ENCODE measurements at regions not wholly inside any gene's neighbourhood (a gene's known extent, or its start where the extent isn't known, plus 50 kb on each side); places are given as distances from the start of the nearest gene placed in this dataset.

DNA sequence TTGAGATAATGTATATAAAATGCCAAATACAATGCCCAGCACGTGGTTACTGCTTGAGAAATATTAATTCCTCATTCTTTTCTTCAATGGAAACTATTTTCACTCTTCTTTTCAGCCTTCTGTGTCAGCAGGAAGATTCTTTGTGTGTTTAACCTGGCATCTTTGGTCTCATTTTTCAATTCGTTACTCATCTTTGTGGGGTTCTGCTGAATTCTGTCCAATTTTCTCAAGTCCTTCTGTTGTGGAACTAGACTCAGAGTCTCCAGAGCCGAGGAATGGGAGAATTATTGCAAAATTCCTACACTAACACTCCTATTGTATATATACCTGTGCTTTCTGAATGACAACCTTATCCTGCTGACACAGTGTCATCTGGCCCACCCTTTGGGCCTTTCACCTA, 96.8 kb upstream of the RGMA start:
- no peak for TF ChIP-seq POLR2AphosphoS5 (IDR thresholded peaks at IDR 0.05)
- TF ChIP-seq POLR2A (IDR thresholded peaks at IDR 0.05): no peak
- TF ChIP-seq, protein P1, sequence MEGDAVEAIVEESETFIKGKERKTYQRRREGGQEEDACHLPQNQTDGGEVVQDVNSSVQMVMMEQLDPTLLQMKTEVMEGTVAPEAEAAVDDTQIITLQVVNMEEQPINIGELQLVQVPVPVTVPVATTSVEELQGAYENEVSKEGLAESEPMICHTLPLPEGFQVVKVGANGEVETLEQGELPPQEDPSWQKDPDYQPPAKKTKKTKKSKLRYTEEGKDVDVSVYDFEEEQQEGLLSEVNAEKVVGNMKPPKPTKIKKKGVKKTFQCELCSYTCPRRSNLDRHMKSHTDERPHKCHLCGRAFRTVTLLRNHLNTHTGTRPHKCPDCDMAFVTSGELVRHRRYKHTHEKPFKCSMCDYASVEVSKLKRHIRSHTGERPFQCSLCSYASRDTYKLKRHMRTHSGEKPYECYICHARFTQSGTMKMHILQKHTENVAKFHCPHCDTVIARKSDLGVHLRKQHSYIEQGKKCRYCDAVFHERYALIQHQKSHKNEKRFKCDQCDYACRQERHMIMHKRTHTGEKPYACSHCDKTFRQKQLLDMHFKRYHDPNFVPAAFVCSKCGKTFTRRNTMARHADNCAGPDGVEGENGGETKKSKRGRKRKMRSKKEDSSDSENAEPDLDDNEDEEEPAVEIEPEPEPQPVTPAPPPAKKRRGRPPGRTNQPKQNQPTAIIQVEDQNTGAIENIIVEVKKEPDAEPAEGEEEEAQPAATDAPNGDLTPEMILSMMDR (IDR thresholded peaks at IDR 0.05 in 8 of 11, conservative IDR thresholded peaks at IDR 0.05 in 3 of 11): no peak
- intact Hi-C loops (cut with DNase I; ENCODE audit: low total_unique reads): no loop called here
- no peak overlapping the region for H3K27ac ChIP-seq
- no peaks in the 10 kb centered on the region for H3K9me3 ChIP-seq
- H3K27me3 ChIP-seq (replicated peaks in 1 of 7): peaks cover 0 to 15% (median 0%) of the 10 kb centered on the region in 7 donors
- DNase-seq: no peak
- no peaks in the 10 kb centered on the region for H3K36me3 ChIP-seq
- H3K4me1 ChIP-seq: no peaks in the 10 kb centered on the region
- 61 to 77% (median 67%) methylated on average over 3 of the region's 3 CpGs for WGBS, 5 donors
- H3K4me3 ChIP-seq: no peak overlapping the region

DNA sequence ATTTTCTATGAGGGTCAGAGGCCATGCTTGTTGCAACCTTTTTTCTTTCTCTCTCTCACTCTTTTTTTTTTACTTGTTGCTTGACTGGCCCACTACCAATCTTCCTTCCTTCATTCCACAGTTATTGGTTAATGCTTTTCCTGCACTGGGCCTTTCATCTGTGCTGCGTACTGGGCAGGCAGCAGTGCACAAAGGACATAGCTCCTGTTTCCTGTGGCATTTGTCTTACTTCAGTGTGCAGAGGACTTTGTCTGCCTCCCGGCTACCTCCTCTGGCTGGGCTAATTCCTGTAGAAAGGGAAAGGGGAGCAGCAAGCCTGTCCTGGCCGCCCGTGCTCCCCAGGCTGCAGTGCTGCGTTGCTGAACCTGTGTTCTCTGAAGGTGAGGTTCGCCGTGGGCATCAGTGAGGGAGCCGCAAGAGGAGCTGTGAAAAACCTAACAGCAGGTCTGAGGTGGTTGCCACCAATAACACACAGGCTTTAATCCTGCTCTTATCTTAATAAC, 93.7 kb upstream of the RGMA start:
- intact Hi-C loops (cut with DNase I; ENCODE audit: low total_unique reads): no loop called here
- Histone ChIP-seq H3K27me3 (replicated peaks in 1 of 7) (no peaks in the 10 kb centered on the region), H3K27ac (no peak overlapping the region), H3K36me3 (no peaks in the 10 kb centered on the region), H3K9me3 (no peaks in the 10 kb centered on the region), H3K4me1 (peaks cover 0 to 14% (median 2%) of the 10 kb centered on the region in 6 donors), H3K4me3 (no peak overlapping the region)
- DNase-seq: no peak
- WGBS, 5 donors: 64 to 93% (median 83%) methylated on average over 7 to 8 of the region's 8 CpGs
- TF ChIP-seq POLR2A (IDR thresholded peaks at IDR 0.05): no peak
- TF ChIP-seq POLR2AphosphoS5 (IDR thresholded peaks at IDR 0.05): no peak
- TF ChIP-seq, protein P1 (IDR thresholded peaks at IDR 0.05 in 8 of 11, conservative IDR thresholded peaks at IDR 0.05 in 3 of 11): no peak

DNA sequence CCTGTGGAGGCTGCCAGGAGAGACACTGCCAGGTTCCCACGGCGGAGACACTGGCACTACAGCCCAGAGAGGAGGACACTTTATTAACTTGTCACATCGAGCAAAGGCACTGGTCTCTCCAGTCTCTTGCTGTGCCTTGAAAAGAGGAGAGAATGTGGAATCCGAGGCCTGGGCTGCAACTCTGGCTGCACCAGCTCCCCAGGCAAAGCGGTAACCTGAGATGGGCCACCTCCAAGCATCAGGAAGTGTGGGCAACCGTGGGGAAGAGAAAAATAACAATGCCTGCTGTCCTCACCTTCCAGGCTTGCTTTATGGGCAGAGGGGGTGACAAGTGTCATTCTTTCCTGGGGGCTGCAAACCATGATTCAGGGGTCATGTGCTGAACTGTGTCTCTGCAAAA, 91.6 kb upstream of the RGMA start:
- intact Hi-C loops (cut with DNase I; ENCODE audit: low total_unique reads): no loop called here
- Histone ChIP-seq H3K36me3 (no peaks in the 10 kb centered on the region), H3K4me3 (no peak overlapping the region), H3K4me1 (peaks cover 0 to 14% (median 2%) of the 10 kb centered on the region in 6 donors), H3K27ac (no peak overlapping the region), H3K27me3 (replicated peaks in 1 of 7) (no peaks in the 10 kb centered on the region), H3K9me3 (no peaks in the 10 kb centered on the region)
- TF ChIP-seq POLR2A (IDR thresholded peaks at IDR 0.05) (no peak), POLR2AphosphoS5 (IDR thresholded peaks at IDR 0.05) (no peak)
- TF ChIP-seq, protein P1 (IDR thresholded peaks at IDR 0.05 in 8 of 11, conservative IDR thresholded peaks at IDR 0.05 in 3 of 11): no peak
- 67 to 80% (median 73%) methylated on average over 5 to 6 of the region's 6 CpGs for WGBS, 5 donors
- no peak for DNase-seq

- no peak for DNase-seq
- Histone ChIP-seq H3K27me3 (replicated peaks in 1 of 7) (no peaks in the 10 kb centered on the region), H3K36me3 (no peaks in the 10 kb centered on the region), H3K4me3 (no peak overlapping the region), H3K4me1 (peaks cover 0 to 14% (median 2%) of the 10 kb centered on the region in 6 donors), H3K27ac (no peak overlapping the region), H3K9me3 (no peaks in the 10 kb centered on the region)
- TF ChIP-seq POLR2AphosphoS5 (IDR thresholded peaks at IDR 0.05) (no peak), POLR2A (IDR thresholded peaks at IDR 0.05) (no peak)
- TF ChIP-seq, protein P1 (IDR thresholded peaks at IDR 0.05 in 8 of 11, conservative IDR thresholded peaks at IDR 0.05 in 3 of 11): no peak
- WGBS, 5 donors: 69 to 88% (median 80%) methylated on average over 5 to 7 of the region's 7 CpGs
- intact Hi-C loops (cut with DNase I; ENCODE audit: low total_unique reads): no loop called here
Measured at GRCh38 chr15:93180128-93180527, 91.1 kb upstream of the RGMA start.

Data from spleen (tissue), 11 donors.